ENCODE measurements at regions not wholly inside any gene's neighbourhood (a gene's known extent, or its start where the extent isn't known, plus 50 kb on each side); places are given as distances from the start of the nearest gene placed in this dataset.

DNA sequence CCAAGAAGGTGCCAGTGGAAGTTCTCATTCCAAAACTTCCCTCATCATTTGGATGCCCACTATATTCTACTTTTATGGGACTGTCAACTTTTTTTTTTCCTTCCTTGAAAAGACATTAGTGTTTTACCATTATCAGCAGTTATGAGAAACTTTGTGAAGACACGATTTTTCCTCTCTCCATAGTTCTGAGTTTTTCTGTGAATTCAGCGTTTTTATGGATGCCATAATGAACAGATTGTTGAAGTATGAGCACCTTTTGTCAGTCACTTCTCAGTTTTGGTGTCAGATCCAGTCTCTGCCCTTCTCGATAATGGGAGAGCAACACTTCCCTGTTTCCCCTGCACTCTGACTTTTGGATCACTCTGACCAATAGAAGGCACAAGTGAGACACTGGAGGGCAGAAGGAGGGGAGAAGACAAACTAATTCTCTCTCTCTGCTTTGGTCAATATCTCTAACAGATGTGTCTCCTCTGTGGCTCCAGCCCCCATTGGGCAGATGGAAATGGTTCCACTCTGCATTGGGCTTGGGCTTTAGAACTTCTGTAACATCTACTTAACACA, 53.5 kb upstream of the FN1 start:
- no peak overlapping the region for H3K4me3 ChIP-seq (ENCODE audit: low read length)
- H4K20me1 ChIP-seq (ENCODE audit: control insufficient read depth, insufficient read depth, low read depth, low read length): no peaks in the 10 kb centered on the region
- no peaks in the 10 kb centered on the region for H3F3A ChIP-seq (ENCODE audit: control insufficient read depth, insufficient read depth)
- no peaks in the 10 kb centered on the region for H3K36me3 ChIP-seq (ENCODE audit: control insufficient read depth, low read length)
- H3K79me2 ChIP-seq (ENCODE audit: control insufficient read depth, low read length): no peaks in the 10 kb centered on the region
- no peaks in the 10 kb centered on the region for H3K27me3 ChIP-seq (ENCODE audit: control insufficient read depth, low read length)
- no peaks in the 10 kb centered on the region for H3K4me1 ChIP-seq (ENCODE audit: control insufficient read depth, low read length)
- no peak overlapping the region for H3K27ac ChIP-seq (ENCODE audit: low read depth, low read length)
- H3K4me2 ChIP-seq (ENCODE audit: low read length): no peak overlapping the region
- no peaks in the 10 kb centered on the region for H3K9me3 ChIP-seq (ENCODE audit: control insufficient read depth, insufficient read depth, low read length)
- TF ChIP-seq CTCF (IDR thresholded peaks at IDR 0.05; ENCODE audit: low read depth, low read length, poor library complexity, severe bottlenecking): no peak
- TF ChIP-seq EZH2phosphoT487 (IDR thresholded peaks at IDR 0.05; ENCODE audit: borderline replicate concordance, low read length): no peak
- H3K9me2 ChIP-seq (replicated peaks; ENCODE audit: control insufficient read depth, low read length): no peaks in the 10 kb centered on the region

DNA sequence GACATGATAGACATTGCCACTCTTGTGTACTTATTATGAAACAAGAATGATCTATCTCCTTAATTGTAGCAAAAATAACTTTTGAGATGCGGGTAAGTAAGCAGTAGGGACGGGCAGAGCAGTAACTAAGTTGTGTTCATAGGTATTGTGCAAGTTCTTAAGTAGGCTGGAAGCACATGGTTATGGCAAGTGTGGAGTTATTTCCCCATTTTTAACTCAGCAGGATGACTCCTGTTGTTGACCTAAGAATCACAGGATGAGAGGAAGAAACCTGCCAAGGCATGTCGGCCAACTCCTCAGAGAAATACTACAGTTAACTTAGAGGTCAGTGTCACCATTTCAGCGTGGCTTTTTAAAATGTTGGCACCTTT, 51.1 kb upstream of the FN1 start:
- H3K4me1 ChIP-seq (ENCODE audit: control insufficient read depth, low read length): no peaks in the 10 kb centered on the region
- H3K4me2 ChIP-seq (ENCODE audit: low read length): no peak overlapping the region
- H3K4me3 ChIP-seq (ENCODE audit: low read length): no peak overlapping the region
- H3K79me2 ChIP-seq (ENCODE audit: control insufficient read depth, low read length): no peaks in the 10 kb centered on the region
- H3K9me2 ChIP-seq (replicated peaks; ENCODE audit: control insufficient read depth, low read length): no peaks in the 10 kb centered on the region
- H3K9me3 ChIP-seq (ENCODE audit: control insufficient read depth, insufficient read depth, low read length): no peaks in the 10 kb centered on the region
- H4K20me1 ChIP-seq (ENCODE audit: control insufficient read depth, insufficient read depth, low read depth, low read length): no peaks in the 10 kb centered on the region
- no peaks in the 10 kb centered on the region for H3F3A ChIP-seq (ENCODE audit: control insufficient read depth, insufficient read depth)
- no peak overlapping the region for H3K27ac ChIP-seq (ENCODE audit: low read depth, low read length)
- H3K36me3 ChIP-seq (ENCODE audit: control insufficient read depth, low read length): no peaks in the 10 kb centered on the region
- TF ChIP-seq EZH2phosphoT487 (IDR thresholded peaks at IDR 0.05; ENCODE audit: borderline replicate concordance, low read length): no peak
- H3K27me3 ChIP-seq (ENCODE audit: control insufficient read depth, low read length): no peaks in the 10 kb centered on the region

- no peaks in the 10 kb centered on the region for H3K9me2 ChIP-seq (replicated peaks; ENCODE audit: control insufficient read depth, low read length)
- no peaks in the 10 kb centered on the region for H3K4me1 ChIP-seq (ENCODE audit: control insufficient read depth, low read length)
- no peaks in the 10 kb centered on the region for H3K79me2 ChIP-seq (ENCODE audit: control insufficient read depth, low read length)
- no peaks in the 10 kb centered on the region for H3K27me3 ChIP-seq (ENCODE audit: control insufficient read depth, low read length)
- H3F3A ChIP-seq (ENCODE audit: control insufficient read depth, insufficient read depth): no peaks in the 10 kb centered on the region
- H4K20me1 ChIP-seq (ENCODE audit: control insufficient read depth, insufficient read depth, low read depth, low read length): no peaks in the 10 kb centered on the region
- H3K9me3 ChIP-seq (ENCODE audit: control insufficient read depth, insufficient read depth, low read length): no peaks in the 10 kb centered on the region
- H3K4me2 ChIP-seq (ENCODE audit: low read length): no peak overlapping the region
- TF ChIP-seq CTCF (IDR thresholded peaks at IDR 0.05; ENCODE audit: low read depth, low read length, poor library complexity, severe bottlenecking): no peak
- TF ChIP-seq EZH2phosphoT487 (IDR thresholded peaks at IDR 0.05; ENCODE audit: borderline replicate concordance, low read length): no peak
- H3K27ac ChIP-seq (ENCODE audit: low read depth, low read length): no peak overlapping the region
- no peaks in the 10 kb centered on the region for H3K36me3 ChIP-seq (ENCODE audit: control insufficient read depth, low read length)
- H3K4me3 ChIP-seq (ENCODE audit: low read length): no peak overlapping the region
Observed at GRCh38 chr2:215486291-215487001, 50.6 kb upstream of the FN1 start.

Measured in DOHH2 (cell line).